ENCODE measurements at regions not wholly inside any gene's neighbourhood (a gene's known extent, or its start where the extent isn't known, plus 50 kb on each side); places are given as distances from the start of the nearest gene placed in this dataset.

GRCh38 chr6:21653905-21654304, 60.4 kb downstream of the SOX4 start:
- WGBS, 2 experiments (ENCODE audit: extremely low coverage in 2 of 2, insufficient read length in 1 of 2): no CpG with 5 or more reads among the region's 7 CpGs
- CTCF ChIA-PET: no interaction called here
- POLR2A ChIA-PET (ENCODE audit: unreplicated experiment): no interaction called here

More at GRCh38 chr6:21653905-21654304, 60.4 kb downstream of the SOX4 start:
- DNase-seq (no peak), ATAC-seq (ENCODE audit: low read depth) (no peak)
- Histone ChIP-seq H4K91ac (ENCODE audit: insufficient read depth, low read depth, low read length) (no peak overlapping the region), H2BK20ac (ENCODE audit: low read depth, low read length) (no peak overlapping the region), H3K18ac (ENCODE audit: low read depth, low read length) (no peak overlapping the region), H3K9me3 (ENCODE audit: control insufficient read depth, insufficient read depth, low read length) (no peaks in the 10 kb centered on the region), H3K56ac (ENCODE audit: extremely low read depth, insufficient read depth, low read length) (no peak overlapping the region), H3K4me1 (ENCODE audit: control insufficient read depth, insufficient read depth, low read length) (no peaks in the 10 kb centered on the region), H3K4ac (ENCODE audit: low read depth, low read length) (no peak overlapping the region), H2BK5ac (ENCODE audit: low read depth, low read length, poor library complexity, severe bottlenecking) (no peak overlapping the region), H2AK9ac (replicated peaks; ENCODE audit: low read depth, low read length, poor library complexity) (no peak overlapping the region), H3K36me3 (ENCODE audit: control insufficient read depth, insufficient read depth, low read length) (no peaks in the 10 kb centered on the region), H3K14ac (replicated peaks; ENCODE audit: low read depth, low read length) (no peak overlapping the region), H2AK5ac (ENCODE audit: low read depth, low read length) (no peak overlapping the region), H4K5ac (ENCODE audit: low read depth, low read length) (no peak overlapping the region), H3K4me2 (ENCODE audit: low read depth, low read length) (no peak overlapping the region), H3K4me3 (ENCODE audit: insufficient read depth, low read depth, low read length) (no peak overlapping the region), H3K79me1 (ENCODE audit: low read depth in 1 of 2, low read length in 2 of 2) (no peaks in the 10 kb centered on the region), H3K27me3 (ENCODE audit: control insufficient read depth, insufficient read depth, low read length) (no peaks in the 10 kb centered on the region), H3K27ac (ENCODE audit: insufficient read depth, low read length) (no peak overlapping the region), H2BK120ac (ENCODE audit: low read depth, low read length) (no peak overlapping the region), H3K9me1 (ENCODE audit: insufficient read depth, low read length) (no peaks in the 10 kb centered on the region), H2AFZ (replicated peaks; ENCODE audit: low read length, poor library complexity) (no peak overlapping the region), H3K9ac (ENCODE audit: low read depth, low read length) (no peak overlapping the region), H4K20me1 (ENCODE audit: insufficient read depth, low read length) (no peaks in the 10 kb centered on the region), H3K23ac (ENCODE audit: low read depth, low read length) (no peak overlapping the region), H2BK15ac (ENCODE audit: low read depth, low read length) (no peak overlapping the region), H4K8ac (ENCODE audit: low read depth in 2 of 2, low read length in 2 of 2) (no peak overlapping the region)
- no TSS peak for BruUV-seq (replicated peaks)
- TF ChIP-seq CTCF (conservative IDR thresholded peaks at IDR 0.05; ENCODE audit: low read depth, low read length) (no peak), RAD21 (IDR thresholded peaks at IDR 0.05; ENCODE audit: low read length) (no peak), RCOR1 (IDR thresholded peaks at IDR 0.05; ENCODE audit: insufficient replicate concordance, low read length) (no peak), FOS (IDR thresholded peaks at IDR 0.05; ENCODE audit: low read depth, low read length) (no peak), NFE2L2 (IDR thresholded peaks at IDR 0.05; ENCODE audit: low read depth, low read length) (no peak), SMC3 (IDR thresholded peaks at IDR 0.05; ENCODE audit: low read depth, low read length) (no peak), CEBPB (IDR thresholded peaks at IDR 0.05; ENCODE audit: low read depth, low read length) (no peak), ELK1 (IDR thresholded peaks at IDR 0.05; ENCODE audit: borderline replicate concordance, low read depth, low read length) (no peak), MAZ (IDR thresholded peaks at IDR 0.05; ENCODE audit: borderline replicate concordance, low read depth, low read length) (no peak), USF2 (IDR thresholded peaks at IDR 0.05; ENCODE audit: low read depth, low read length) (no peak), BHLHE40 (IDR thresholded peaks at IDR 0.05; ENCODE audit: low read depth, low read length) (no peak), MAFK (IDR thresholded peaks at IDR 0.05; ENCODE audit: low read depth, low read length) (no peak), POLR2A (IDR thresholded peaks at IDR 0.05; ENCODE audit: low read depth, low read length) (no peak), RFX5 (IDR thresholded peaks at IDR 0.05; ENCODE audit: low read depth, low read length) (no peak), MXI1 (IDR thresholded peaks at IDR 0.05; ENCODE audit: borderline replicate concordance, low read depth, low read length) (no peak), CHD1 (IDR thresholded peaks at IDR 0.05; ENCODE audit: low read depth, low read length) (no peak)
- dilution Hi-C loops (cut with HindIII; ENCODE audit: low sequenced_read_pairs, unreplicated experiment): no loop called here
- intact Hi-C loops (cut with micrococcal nuclease): no loop called here
- in situ Hi-C loops (cut with MboI; ENCODE audit: low sequenced_read_pairs): no loop called here
